Activated T-helper 1 cell treated with Interleukin-2 at 50 U/mL for 16 hours (primary cell): ENCODE measurements at regions not wholly inside any gene's neighbourhood (a gene's known extent, or its start where the extent isn't known, plus 50 kb on each side); places are given as distances from the start of the nearest gene placed in this dataset.
"Not testable (repeated sequence)": the region's sequence is repeated elsewhere in the genome, so short reads cannot be mapped to it uniquely, and the experiment has no call there.

Experiments used
- DNase-seq: peaks from one replicate; pipeline ENCODE4 v3.0.0-alpha.2; 2020; ENCODE audit warnings: low read depth

DNA sequence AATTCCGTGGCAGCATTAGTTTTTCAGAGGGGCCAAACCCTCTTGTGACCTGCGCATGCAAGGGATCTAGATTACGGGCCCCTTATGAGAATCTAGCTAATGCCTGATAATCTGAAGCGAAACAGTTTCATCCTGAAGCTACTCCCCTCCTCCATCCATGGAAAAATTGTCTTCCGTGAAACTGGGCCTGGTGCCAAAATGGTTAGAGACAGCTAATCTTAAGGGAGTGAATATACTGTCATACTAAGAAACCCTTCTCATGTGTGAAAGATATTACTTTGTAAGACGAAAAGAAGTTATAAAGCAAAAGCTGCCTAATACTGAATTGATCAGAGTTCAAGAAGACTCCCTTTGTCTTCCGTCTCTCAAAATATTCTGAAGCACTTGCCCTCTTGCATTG is 166.3 kb downstream of the DUSP10 start:
- no peak for DNase-seq

DNA sequence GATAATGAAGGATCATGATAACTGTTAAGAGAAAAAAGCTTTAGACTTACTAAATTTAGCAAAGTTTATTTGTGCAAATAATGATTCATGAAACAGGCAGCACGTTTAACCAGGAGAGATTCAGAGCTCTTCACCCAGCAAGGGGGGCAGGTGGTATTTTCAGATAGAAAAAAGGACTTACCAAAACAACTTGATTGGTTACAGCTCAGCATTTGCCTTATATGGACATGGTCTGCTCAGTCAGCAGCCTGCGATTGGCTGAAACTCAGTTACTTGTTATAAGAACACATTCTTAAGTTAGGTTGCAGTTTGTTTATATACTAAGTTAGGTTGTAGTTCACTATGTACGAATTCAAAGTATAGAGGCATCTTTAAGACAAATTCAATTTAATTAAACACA is 165.6 kb downstream of the DUSP10 start:
- DNase-seq = no peak

DNA sequence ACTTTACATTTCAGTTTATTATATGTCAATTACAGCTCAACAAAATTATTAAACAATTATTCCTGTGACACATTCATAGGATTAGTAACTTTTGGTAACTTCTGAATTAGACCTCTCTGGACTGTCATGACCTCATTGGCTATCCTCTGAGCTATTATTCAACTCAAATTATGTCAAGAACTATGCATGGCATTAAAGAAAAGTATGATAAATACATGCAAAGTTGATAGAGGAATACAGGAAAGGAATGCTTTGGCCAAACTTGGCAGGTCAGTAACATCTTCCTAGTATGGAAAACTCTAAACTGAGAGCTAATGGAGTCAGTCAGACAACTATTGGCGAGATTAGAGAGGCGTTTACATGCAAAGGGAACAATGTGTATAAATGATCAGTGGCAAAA is 158.4 kb downstream of the DUSP10 start:
- DNase-seq = no peak

DNA sequence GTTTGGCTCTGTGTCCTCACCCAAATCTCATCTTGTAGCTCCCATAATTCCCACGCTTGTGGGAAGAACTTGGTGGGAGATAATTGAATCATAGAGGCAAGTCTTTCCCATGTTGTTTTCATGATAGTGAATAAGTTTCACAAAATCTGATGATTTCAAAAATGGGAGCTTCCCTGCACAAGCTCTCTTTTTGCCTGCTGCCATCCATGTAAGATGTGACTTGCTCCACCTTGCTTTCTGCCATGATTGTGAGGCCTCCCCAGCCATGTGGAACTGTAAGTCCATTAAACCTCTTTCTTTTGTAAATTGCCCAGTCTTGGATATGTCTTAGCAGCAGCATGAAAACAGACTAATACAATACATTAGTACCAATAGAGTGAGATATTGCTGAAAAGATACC is 154.9 kb downstream of the DUSP10 start:
- DNase-seq = not testable (repeated sequence)

DNA sequence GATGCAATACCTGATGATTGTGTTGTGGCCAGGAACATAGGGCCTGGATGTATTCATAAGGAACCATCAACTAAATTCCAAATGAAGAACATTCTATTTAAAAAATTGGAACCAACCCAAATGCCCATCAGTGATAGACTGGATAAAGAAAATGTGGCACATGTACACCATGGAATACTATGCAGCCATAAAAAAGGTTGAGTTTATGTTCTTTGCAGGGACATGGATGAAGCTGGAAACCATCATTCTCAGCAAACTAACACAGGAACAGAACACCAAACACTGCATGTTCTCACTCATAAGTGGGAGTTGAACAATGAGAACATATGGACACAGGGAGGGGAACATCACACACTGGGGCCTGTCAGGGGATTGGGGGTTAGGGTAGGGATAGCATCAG is 150.6 kb downstream of the DUSP10 start:
- not testable (repeated sequence) for DNase-seq

DNA sequence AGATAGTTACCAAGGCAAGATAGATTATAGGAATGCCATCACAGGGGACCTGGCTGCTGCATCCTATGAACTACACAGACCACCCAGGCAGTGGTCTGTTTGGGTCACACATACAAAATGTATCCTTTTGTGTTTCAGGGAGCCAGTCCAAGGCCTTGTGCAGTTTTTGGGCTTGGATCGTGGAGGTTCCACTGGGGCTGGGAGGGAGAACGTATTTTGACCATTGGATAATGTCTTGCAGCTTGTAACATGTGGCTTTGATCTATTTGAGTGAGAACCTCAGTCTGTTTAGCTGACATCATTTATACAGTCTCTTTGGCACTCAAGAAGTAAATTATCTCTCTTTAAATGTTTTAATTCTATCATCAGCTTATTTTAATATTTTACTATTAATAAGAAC is 147.3 kb downstream of the DUSP10 start:
- DNase-seq = no peak

DNA sequence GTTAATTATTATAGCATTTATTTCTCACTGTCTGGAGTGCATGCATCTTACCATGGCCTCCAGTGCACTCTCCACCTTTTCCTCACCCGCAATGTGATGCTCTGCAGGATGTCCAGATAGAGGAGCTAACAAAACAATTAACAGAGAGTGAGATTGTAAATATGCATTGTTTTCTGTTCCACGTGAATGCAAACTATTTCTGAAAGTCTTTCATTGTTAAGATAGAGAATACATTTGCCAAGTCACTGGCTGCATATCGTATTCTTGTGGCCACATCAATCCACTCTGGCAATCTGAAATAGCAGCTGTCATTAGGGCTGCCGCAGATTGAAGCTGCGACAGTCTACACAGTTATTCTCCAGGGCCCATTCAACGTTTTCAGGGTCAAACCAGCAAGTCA is 143.8 kb downstream of the DUSP10 start:
- no peak for DNase-seq

DNA sequence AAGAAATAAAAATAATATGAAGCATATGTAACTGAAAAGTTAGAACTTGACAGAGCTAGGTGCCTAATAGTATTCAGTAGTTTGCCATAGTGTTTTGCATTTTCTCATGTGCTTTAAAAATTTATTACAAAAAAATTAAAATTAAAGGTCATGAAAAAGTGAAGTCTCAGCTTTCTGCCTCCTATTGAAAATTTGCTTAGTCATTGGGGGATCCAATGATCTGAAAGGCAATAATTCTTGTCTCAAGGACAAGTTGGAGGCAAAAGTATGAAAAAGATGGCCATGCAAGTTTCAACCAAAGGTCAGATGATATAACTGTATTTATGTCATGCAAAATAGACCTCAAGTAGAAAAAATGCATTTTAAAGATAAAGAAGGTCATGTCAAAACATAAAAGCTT is 140.7 kb downstream of the DUSP10 start:
- DNase-seq = no peak

DNA sequence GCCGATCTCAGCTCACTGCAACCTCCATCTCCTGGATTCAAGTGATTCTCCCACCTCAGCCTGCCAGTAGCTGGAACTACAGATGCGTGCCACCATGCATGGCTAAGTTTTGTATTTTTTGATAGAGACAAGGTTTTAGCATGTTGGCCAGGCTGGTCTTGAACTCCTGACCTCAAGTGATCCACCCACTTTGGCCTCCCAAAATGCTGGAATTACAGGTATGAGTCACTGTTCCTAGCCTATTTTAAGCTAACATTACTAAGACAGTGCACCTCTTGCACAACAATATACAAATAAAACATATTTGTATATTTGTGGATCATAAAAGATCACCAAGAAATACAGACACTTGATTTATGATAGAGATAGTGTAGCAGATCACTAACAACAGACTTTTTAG is 139.1 kb downstream of the DUSP10 start:
- DNase-seq = no peak

DNA sequence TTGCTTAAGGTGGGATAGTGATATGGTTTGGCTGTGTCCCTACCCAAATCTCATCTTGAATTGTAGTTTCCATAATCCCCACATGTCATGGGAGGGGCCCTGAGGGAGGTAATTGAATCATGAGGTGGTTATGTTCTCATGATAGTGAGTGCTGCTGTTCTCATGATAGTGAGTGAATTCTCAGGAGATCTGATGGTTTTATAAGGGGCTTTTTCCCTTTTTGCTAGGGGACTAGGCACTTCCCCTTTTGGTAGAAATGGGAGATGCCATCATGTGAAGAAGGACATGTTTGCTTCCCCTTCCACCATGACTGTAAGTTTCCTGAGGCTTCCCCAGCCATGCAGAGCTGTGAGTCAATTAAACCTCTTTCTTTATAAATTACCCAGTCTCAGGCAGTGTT is 137.5 kb downstream of the DUSP10 start:
- not testable (repeated sequence) for DNase-seq

DNA sequence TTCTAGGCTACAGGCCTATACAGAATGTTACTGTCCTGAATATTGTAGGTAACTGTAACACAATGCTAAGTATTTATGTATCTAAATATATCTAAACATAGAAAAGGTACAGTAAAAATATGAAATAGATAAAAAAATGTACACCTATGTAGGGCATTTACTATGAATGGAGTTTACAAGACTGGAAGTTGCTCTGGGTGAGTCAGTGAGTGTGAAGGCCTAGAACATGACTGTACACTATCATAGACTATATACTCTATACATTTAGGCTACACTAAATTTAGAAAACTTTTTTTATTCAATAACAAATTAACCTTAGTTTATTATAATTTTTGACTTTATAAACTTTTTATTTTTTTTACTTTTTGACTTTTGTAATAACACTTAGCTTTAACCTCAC is 136.9 kb downstream of the DUSP10 start:
- no peak for DNase-seq

DNA sequence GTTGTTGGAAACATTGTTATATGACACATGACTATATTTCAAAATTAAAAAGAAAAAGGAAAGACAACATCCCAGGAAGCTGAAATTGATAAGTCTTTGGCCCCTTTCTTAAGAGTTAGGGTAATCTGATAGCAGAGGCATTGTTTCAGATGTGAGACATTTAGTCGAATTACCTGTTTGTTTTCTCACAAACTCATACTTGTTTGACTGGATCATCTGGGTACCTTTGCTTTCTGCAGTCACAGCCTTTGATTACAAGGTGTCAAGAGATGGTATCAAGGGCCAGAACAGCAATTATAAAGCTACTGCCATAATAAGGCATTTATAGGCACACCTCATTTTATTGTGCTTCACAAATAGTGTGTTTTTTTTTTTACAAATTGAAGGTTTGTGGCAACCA is 136.3 kb downstream of the DUSP10 start:
- DNase-seq = no peak

DNA sequence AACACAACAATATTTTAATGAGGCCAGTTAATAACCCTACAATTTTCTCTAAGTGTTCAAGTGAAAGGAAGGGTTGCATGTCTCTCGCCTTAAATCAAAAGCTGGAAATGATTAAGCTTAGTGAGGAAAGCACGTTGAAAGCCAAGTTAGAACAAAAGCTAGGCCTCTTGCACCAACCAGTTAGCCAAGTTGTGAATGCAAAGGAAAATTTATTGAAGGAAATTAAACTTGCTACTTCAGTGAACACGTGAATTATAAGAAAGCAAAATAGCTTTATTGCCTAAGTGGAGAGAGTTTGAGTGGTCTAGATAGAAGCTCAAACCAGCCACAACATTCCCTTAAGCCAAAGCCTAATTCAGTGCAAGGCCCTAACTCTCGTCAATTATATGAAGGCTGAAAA is 135.6 kb downstream of the DUSP10 start:
- no peak for DNase-seq

DNA sequence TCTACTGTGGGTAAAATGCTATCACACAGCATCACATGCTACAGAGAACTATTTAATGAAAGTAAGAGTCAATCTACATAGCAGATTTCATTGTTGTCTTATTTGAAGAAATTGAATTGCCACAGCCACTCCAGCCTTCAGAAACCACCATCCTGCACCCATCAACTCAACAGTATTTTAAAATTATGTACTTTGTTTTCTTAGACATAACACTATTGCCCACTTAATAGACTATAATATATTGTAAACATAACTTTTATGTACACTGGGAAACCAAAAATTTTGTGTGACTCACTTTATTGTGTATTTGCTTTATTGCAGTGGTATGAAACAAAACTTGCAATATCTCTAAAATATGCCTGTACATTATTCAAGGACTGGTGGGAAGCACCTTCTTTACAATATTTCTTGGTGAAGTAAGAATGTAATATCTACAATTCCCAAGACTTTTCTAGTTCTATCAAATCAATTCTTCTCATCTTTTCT is 133.0 kb downstream of the DUSP10 start:
- DNase-seq = no peak

DNA sequence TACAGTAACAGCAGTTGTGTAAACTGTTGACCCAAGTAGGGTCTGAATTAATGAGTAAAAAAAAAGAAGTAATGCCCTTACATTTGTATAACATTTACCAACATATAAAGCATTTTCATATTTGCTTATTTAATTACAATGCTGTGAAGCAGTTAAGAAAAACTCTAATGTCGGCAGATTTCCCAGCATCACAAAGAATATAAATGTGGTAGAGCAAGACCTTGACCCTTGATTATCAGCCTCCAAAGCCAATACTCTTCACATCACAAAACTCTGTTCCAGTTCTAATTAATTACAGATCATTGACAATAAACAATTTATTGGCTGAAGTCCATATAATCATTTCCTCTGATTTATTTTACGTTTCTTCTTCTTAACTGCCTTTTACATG is 130.2 kb downstream of the DUSP10 start:
- no peak for DNase-seq

DNA sequence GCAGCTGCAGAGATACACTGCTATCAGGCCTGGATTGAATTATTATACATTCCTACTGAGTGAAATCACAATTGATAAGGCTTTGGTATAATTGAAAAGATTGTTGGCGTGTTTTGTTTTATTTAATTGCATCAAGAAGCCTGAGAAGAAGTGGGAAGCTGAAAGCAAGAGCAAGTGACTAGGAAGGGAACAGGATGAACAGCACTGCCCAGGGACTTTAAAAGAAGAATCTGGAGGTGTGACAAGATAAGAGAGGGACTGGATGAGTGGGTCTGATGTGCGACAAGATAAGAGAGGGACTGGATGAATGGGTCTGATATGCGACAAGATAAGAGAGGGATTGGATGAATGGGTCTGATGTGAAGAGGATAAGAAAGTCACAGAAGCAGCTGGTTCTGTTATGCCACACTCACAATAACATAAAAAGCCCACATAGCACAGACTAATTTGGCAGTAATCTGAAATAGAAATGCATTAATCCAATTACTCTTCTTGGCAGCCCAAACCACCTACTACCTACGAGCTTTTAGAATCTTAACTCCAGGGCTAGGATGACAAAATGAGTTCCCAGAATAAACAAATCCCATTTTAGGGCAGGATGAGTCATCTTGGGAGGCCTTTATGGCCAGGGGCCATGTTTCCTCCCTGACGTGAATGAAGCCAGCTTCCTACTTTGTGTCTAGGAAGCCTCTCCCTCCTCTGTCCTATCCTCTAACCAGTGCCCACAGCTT is 129.7 kb downstream of the DUSP10 start:
- DNase-seq = no peak

DNA sequence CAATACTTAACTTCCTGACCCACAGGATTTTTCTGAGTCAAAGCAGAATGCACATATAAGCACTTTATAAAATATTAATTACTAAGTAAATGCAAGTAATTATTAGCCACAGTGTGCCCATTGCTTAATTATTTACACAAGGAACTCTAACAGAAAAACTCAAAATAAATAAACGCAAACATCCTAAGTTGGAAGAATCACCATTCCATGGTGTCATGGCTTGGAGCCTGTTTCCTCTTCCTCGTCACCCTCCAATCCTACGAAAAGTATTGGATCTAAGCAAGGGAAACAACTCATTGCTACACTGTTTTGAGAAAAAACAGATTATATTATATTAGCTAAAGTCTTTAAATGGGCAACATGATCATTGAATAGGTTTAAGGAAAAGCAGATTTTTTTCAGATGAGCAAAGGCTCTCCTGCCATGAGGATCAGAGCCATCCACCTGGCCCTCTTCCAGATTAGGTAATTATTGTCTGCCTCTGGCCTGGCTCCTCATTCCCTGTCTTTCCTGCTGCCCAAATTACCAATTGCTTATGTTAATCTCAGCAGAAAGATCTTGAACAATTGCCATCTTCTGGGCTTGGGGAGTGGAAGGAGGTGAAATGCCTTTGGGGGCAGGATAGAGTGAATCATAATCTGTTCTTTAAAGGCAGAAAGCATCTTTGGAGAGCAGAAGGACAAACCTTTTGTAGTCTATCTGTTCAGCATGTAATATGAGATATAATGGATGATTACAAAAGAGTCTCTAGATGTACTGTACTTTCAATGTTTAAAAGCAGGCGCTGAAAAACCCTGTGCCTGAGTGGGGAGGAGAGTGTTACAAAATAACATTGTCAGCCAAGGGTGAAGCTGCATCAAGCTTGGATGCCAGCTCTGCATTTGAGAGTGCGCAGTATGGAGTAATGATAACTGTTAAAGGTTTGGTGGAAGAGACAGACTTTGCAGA is 121.2 kb downstream of the DUSP10 start:
- no peak for DNase-seq

DNA sequence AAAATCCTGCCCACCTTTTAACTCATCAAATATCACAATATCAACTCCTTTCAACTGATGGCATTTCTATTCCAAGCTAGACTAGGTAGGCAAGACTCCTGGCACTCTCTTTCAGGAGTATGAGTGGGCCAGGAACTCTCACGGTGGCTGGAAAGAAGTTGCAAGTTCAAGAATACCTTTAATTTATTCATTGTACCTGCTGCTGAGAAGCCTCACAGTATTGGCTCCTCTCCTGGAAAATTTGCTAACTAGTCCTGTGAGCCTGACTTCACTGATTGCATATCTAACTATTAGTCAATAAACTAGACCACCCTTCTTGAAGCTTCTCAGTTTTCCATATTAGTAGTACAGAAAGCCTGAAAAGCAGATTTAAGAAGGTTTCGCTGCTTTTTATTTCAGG is 120.2 kb downstream of the DUSP10 start:
- no peak for DNase-seq

DNA sequence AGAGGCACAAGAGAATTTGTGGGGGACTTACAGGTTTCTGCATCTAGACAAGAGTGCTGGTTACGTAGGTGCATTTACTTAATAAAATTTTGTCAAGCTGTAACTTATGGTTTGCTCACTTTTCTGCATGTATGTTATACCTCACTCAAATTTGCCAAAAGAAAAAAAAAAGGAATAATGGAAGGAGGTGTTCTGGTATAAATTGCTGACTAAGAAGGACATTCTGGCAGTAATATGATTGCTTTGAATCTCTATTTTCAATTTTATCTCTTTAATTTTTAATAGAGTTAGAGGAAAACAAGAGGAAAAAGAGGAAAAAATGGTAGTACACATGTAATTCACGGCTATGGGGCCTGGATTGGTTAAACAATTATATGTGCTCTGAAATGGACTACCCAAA is 119.5 kb downstream of the DUSP10 start:
- DNase-seq = no peak

DNA sequence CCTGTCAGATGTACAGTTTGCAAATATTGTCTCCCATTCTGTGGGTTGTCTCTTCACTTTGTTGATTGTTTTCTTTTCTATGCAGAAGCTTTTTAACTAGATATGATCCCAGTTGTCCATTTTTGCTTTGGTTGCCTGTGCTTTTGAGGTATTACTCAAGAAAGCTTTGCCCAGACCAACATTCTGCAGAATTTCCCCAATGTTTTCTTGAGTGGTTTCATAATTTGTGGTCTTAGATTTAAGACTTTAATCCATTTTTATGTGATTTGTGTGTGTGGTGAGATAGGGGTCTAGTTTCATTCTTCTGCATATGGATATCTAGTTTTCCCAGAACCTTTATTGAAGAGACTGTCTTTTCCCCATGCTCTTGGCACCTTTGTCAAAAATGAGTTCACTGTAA is 116.9 kb downstream of the DUSP10 start:
- DNase-seq = no peak

DNA sequence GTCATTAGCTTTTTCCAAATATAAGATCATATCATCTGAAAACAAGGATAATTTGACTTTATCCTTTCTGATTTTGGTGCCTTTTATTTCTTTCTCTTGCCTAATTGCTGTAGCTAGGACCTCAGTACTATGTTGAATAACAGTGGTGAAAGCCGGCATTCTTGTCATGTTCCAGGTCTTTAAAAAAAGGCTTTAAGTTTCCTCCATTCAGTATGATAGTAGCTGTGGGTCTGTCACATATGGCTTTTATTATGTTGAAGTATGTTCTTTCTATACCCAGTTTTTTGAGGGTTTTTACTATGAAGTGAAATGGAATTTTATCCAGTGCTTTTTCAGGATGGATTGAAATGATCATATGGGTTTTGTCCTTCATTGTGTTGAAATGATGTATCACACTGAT is 115.8 kb downstream of the DUSP10 start:
- DNase-seq = no peak

DNA sequence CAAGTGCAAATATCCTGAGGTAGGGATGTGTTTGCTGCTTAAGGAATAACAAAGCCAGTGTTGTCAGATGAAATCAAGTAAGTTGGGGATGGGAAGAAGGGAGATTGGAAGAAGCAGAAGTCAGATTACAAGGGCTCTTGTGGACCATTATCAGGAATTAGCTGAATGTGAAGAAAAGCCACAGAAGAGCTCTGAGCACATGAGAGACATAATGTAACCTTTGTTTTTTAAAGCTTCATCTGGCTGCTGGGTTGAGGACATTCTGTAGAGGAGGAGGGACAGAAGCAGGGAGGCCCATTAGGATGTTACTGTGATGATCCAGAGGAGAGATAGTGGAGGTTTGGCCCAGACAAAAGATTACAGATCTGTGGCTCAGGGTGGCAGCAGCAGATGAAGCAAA is 111.7 kb downstream of the DUSP10 start:
- no peak for DNase-seq

DNA sequence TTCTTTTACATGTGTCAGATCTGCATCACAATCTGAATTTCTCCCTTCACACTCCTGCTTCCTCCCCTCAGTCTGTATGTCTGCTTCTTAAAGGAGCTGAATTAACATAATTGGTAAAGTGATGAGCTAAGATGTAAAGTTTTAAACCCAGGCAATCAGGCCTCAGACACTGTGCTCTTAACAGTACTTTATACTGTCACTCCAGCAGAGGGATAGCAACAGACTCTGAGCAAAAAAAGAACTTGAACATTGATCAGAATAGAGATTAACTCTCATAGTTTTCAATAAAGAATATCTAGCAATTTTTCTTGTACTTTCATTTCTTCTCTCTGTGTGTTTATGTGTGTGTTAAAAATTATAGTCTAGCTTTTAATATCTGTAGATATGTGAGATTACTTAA is 110.3 kb downstream of the DUSP10 start:
- no peak for DNase-seq
